Gastroesophageal sphincter (tissue), 4 donors: ENCODE measurements at regions not wholly inside any gene's neighbourhood (a gene's known extent, or its start where the extent isn't known, plus 50 kb on each side); places are given as distances from the start of the nearest gene placed in this dataset.

ENCODE experiments used
- ATAC-seq: fragments of 150-250 bp; one replicate; pipeline ENCODE4 v1.9.1; 2016; ENCODE audit warnings: mild to moderate bottlenecking, moderate library complexity
- H3K27ac ChIP-seq, 4 donors: fragments of 200-600 bp; sonication (generic) in 3 of 4; 1 replicate in 3 of 4; 2 replicates in 1 of 4; pipeline ENCODE4 v1.5.1; 2016 to 2019
- H3K27me3 ChIP-seq: fragments of 200-600 bp; sonication (generic); one replicate; pipeline ENCODE4 v1.5.1; 2019
- H3K36me3 ChIP-seq, 2 donors: fragments of 200-600 bp; sonication (generic); one replicate each; pipeline ENCODE4 v1.5.1; 2019; ENCODE audit warnings: control low read depth in 1 of 2
- H3K4me1 ChIP-seq, 3 donors: fragments of 200-600 bp; sonication (generic); 1 replicate in 2 of 3; 2 replicates in 1 of 3; pipeline ENCODE4 v1.5.1; 2016 to 2019; ENCODE audit warnings: control low read depth in 2 of 3
- H3K4me3 ChIP-seq, 2 donors: fragments of 200-600 bp; sonication (generic); one replicate each; pipeline ENCODE4 v1.5.1; 2019; ENCODE audit warnings: mild to moderate bottlenecking in 1 of 2, moderate library complexity in 1 of 2
- H3K9me3 ChIP-seq, 3 donors: fragments of 200-600 bp; sonication (generic); one replicate each; pipeline ENCODE4 v1.5.1; 2017 to 2019; ENCODE audit warnings: control low read depth in 2 of 3
- EP300 ChIP-seq: sonication (generic); formaldehyde crosslinking; IDR thresholded peaks from one replicate; pipeline ENCODE4 v1.6.1; 2017; ENCODE audit warnings: antibody characterized with exemption, mild to moderate bottlenecking
- POLR2A ChIP-seq, 2 donors: fragments of 450-650 bp; IDR thresholded peaks; one replicate each; pipeline ENCODE4 v1.6.1; 2017; ENCODE audit warnings: antibody characterized with exemption in 2 of 2, mild to moderate bottlenecking in 2 of 2, moderate library complexity in 1 of 2
- POLR2AphosphoS5 ChIP-seq: sonication (generic); formaldehyde crosslinking; IDR thresholded peaks from one replicate; pipeline ENCODE4 v1.6.1; 2017; ENCODE audit warnings: antibody characterized with exemption
- WGBS, 2 donors: methylation state at CpG; one replicate each; pipeline ENCODE4 v1.1.5; 2018; ENCODE audit warnings: low coverage in 1 of 2; 5-methylcytosine and 5-hydroxymethylcytosine counted together
- TF ChIP-seq, protein P1 (sequence below), 4 experiments: fragments of 200-600 bp in 2 of 4; fragments of 450-650 bp in 2 of 4; sonication (generic) in 1 of 4; IDR thresholded peaks; one replicate each; pipeline ENCODE4 v1.5.1; 2017 to 2019; ENCODE audit warnings: antibody characterized with exemption in 4 of 4, mild to moderate bottlenecking in 2 of 4, moderate library complexity in 2 of 4

DNA sequence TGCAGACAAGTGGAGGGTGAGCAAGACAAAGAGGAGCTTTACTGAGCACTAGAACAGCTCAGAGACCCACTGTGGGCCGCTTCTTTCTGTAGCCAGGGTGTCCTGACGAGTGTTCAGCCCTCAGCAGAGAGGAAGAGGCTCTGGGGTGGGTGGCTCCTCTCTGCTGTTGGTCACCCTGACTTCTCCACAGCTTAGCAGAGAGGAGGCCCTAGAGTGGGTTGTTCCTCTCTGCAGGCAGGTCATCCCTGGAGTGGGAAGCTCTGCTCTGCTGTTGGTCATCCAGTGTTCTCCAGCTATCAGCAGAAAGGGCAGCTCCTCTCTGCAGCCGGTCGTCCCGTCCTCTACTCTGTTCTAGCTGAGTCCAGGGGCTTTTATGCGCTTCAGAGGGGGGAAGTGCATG, 286.5 kb downstream of the ICOS start:
- no peak overlapping the region for H3K27ac ChIP-seq
- H3K4me1 ChIP-seq: peaks cover 0 to 22% (median 0%) of the 10 kb centered on the region in 3 donors
- no peaks in the 10 kb centered on the region for H3K9me3 ChIP-seq
- no peak for TF ChIP-seq POLR2AphosphoS5
- TF ChIP-seq POLR2A (IDR thresholded peaks at IDR 0.05): no peak
- TF ChIP-seq EP300: no peak
- TF ChIP-seq, protein P1, sequence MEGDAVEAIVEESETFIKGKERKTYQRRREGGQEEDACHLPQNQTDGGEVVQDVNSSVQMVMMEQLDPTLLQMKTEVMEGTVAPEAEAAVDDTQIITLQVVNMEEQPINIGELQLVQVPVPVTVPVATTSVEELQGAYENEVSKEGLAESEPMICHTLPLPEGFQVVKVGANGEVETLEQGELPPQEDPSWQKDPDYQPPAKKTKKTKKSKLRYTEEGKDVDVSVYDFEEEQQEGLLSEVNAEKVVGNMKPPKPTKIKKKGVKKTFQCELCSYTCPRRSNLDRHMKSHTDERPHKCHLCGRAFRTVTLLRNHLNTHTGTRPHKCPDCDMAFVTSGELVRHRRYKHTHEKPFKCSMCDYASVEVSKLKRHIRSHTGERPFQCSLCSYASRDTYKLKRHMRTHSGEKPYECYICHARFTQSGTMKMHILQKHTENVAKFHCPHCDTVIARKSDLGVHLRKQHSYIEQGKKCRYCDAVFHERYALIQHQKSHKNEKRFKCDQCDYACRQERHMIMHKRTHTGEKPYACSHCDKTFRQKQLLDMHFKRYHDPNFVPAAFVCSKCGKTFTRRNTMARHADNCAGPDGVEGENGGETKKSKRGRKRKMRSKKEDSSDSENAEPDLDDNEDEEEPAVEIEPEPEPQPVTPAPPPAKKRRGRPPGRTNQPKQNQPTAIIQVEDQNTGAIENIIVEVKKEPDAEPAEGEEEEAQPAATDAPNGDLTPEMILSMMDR (IDR thresholded peaks at IDR 0.05): no peak
- H3K36me3 ChIP-seq: no peaks in the 10 kb centered on the region
- H3K4me3 ChIP-seq: no peak overlapping the region
- no peaks in the 10 kb centered on the region for H3K27me3 ChIP-seq
- ATAC-seq: no peak
- WGBS, 2 donors: 100% methylated on average over 1 of the region's 6 CpGs; no CpG with 5 or more reads in 1 of the 2 donors

DNA sequence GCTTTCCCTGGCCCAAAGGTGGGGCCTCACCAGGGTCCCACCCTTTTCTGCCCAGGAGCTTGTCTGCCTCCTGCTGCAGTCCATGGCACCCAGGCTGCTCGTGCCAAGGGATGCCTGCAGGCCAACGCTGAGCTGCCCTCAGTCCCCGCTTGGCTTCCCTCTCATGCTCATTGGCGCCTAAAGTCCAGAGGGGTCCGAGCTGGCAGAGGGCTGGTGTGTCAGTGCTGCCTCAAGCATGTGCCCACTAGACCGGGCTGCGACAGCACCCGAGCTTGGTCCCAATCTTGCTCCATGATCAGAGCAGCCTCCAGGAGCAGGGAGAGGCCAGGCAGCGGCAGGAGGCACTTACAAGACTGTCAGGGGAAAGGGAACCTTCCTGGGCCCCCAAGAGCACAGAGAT, 287.0 kb downstream of the ICOS start:
- Histone ChIP-seq H3K36me3 (no peaks in the 10 kb centered on the region), H3K27ac (no peak overlapping the region), H3K4me1 (peaks cover 0 to 22% (median 0%) of the 10 kb centered on the region in 3 donors), H3K9me3 (no peaks in the 10 kb centered on the region), H3K4me3 (no peak overlapping the region), H3K27me3 (no peaks in the 10 kb centered on the region)
- TF ChIP-seq EP300: no peak
- no peak for TF ChIP-seq POLR2A (IDR thresholded peaks at IDR 0.05)
- TF ChIP-seq POLR2AphosphoS5: no peak
- TF ChIP-seq, protein P1 (IDR thresholded peaks at IDR 0.05): no peak
- ATAC-seq: no peak
- WGBS, 2 donors: no CpG with 5 or more reads among the region's 9 CpGs

GRCh38 chr2:204225671-204226073, 289.1 kb downstream of the ICOS start:
- H3K4me1 ChIP-seq: peaks cover 0 to 22% (median 0%) of the 10 kb centered on the region in 3 donors
- H3K27me3 ChIP-seq: no peaks in the 10 kb centered on the region
- WGBS, 2 donors: 67 to 77% methylated on average over 2 of the region's 2 CpGs
- ATAC-seq: no peak
- TF ChIP-seq EP300 (no peak), POLR2A (IDR thresholded peaks at IDR 0.05) (no peak), POLR2AphosphoS5 (no peak)
- TF ChIP-seq, protein P1 (IDR thresholded peaks at IDR 0.05): no peak
- H3K9me3 ChIP-seq: no peaks in the 10 kb centered on the region
- H3K4me3 ChIP-seq: no peak overlapping the region
- no peaks in the 10 kb centered on the region for H3K36me3 ChIP-seq
- H3K27ac ChIP-seq: no peak overlapping the region

- no peak for ATAC-seq
- H3K4me1 ChIP-seq: peaks cover 0 to 22% (median 0%) of the 10 kb centered on the region in 3 donors
These were observed 289.8 kb downstream of the ICOS start for GRCh38 chr2:204226305-204226880.

DNA sequence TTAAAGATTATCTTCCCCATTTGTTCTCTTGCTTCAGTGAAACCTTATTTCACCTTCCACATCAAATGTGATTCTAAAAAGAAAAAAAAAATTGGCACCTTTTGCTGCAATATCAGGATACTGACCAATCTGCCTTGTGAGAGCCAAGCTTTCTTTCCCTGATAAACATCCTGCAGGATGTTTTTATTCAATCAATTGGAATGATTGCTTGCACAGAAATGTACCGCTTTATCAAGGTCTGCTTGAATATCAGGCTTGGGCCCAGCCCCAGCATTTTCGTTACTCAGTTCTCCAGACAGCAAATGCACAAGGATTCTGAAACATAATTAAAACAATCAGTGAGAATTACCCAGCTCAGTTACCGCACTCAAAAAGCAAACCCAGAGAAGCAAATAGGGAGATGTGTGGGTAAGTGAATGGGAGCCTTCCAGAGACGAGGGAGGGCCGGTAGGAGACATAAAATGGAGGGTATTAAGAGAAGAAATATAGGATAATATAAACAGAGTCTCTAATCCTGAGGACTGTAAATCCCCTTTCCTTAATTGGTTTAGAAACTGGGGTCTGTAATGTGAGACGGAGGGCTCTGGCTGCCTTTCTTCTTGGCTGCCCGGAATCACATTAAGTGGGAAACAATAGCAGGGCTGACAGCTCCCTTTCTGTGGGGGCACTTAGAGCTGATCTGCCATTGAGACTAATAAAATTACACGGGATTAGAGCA, 291.8 kb downstream of the ICOS start:
- no peak overlapping the region for H3K4me3 ChIP-seq
- ATAC-seq: no peak
- H3K36me3 ChIP-seq: no peaks in the 10 kb centered on the region
- TF ChIP-seq EP300 (no peak), POLR2AphosphoS5 (no peak), POLR2A (IDR thresholded peaks at IDR 0.05) (no peak)
- TF ChIP-seq, protein P1 (IDR thresholded peaks at IDR 0.05): no peak
- WGBS, 2 donors: 50 to 62% methylated on average over 7 to 8 of the region's 8 CpGs
- no peak overlapping the region for H3K27ac ChIP-seq
- no peaks in the 10 kb centered on the region for H3K9me3 ChIP-seq
- H3K27me3 ChIP-seq: no peaks in the 10 kb centered on the region
- H3K4me1 ChIP-seq: peaks cover 0 to 22% (median 0%) of the 10 kb centered on the region in 3 donors

More at GRCh38 chr2:204226305-204226880, 289.8 kb downstream of the ICOS start:
- H3K27ac ChIP-seq: no peak overlapping the region
- H3K4me3 ChIP-seq: no peak overlapping the region
- no peaks in the 10 kb centered on the region for H3K27me3 ChIP-seq
- no peak for TF ChIP-seq POLR2AphosphoS5
- no peaks in the 10 kb centered on the region for H3K9me3 ChIP-seq
- WGBS, 2 donors: 20 to 27% methylated on average over 3 to 9 of the region's 9 CpGs
- no peaks in the 10 kb centered on the region for H3K36me3 ChIP-seq
